ENCODE measurements at regions not wholly inside any gene's neighbourhood (a gene's known extent, or its start where the extent isn't known, plus 50 kb on each side); places are given as distances from the start of the nearest gene placed in this dataset.

DNA sequence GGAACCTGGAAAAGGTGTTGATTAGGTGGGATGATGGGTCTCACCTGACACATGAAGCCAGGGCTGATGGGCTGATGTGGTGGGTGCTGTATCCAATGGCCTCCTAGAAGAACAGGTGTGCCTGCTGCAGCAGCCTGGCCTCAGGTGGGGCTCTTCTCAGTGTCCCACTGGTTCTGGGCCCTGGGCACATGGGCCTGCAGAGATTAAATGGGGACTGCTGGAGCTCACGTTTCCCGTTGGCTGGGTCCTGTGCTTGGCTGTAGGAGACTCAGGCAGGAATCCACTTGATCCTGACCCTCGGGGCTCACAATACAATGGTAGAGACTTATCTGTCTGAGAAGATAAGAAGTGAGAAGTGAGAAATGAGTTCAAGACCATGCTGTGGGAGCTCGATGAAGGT lies 170.9 kb downstream of the KCNS3 start:
- TF ChIP-seq GATA3 (IDR thresholded peaks at IDR 0.05; ENCODE audit: low read depth, low read length): no peak
- TF ChIP-seq GATA2 (IDR thresholded peaks at IDR 0.05; ENCODE audit: low read depth, low read length): no peak

GRCh38 chr2:18047896-18048657 lies 169.6 kb downstream of the KCNS3 start:
- no peak for TF ChIP-seq GATA2 (IDR thresholded peaks at IDR 0.05; ENCODE audit: low read depth, low read length)
- TF ChIP-seq GATA3 (IDR thresholded peaks at IDR 0.05; ENCODE audit: low read depth, low read length): no peak

DNA sequence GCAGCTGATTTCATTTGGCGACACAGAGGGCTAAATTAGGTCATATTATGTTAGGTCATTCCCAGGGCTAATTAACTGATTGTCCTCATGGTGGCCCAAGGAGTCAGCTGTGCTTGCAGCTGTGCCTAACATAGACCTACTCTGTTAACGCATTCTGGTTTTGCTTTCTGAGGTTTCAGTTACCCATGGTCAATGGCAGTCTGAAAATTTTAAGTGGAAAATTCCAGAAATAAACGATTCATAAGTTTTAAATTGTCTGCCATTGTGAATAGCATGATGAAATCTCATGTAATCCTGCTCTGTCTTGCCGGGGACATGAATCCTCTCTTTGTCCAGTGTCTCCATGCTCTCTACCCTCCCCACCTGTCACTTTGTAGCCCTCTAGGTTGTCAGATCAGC lies 168.7 kb downstream of the KCNS3 start:
- no peak for TF ChIP-seq GATA2 (IDR thresholded peaks at IDR 0.05; ENCODE audit: low read depth, low read length)
- TF ChIP-seq GATA3 (IDR thresholded peaks at IDR 0.05; ENCODE audit: low read depth, low read length): no peak

- TF ChIP-seq GATA2 (IDR thresholded peaks at IDR 0.05; ENCODE audit: low read depth, low read length): no peak
- TF ChIP-seq GATA3 (IDR thresholded peaks at IDR 0.05; ENCODE audit: low read depth, low read length): no peak
These were observed 168.2 kb downstream of the KCNS3 start for GRCh38 chr2:18046558-18047212.

- TF ChIP-seq GATA3 (IDR thresholded peaks at IDR 0.05; ENCODE audit: low read depth, low read length): no peak
- no peak for TF ChIP-seq GATA2 (IDR thresholded peaks at IDR 0.05; ENCODE audit: low read depth, low read length)
These were observed 167.6 kb downstream of the KCNS3 start for GRCh38 chr2:18046017-18046416.

- TF ChIP-seq GATA2 (IDR thresholded peaks at IDR 0.05; ENCODE audit: low read depth, low read length) (no peak), GATA3 (IDR thresholded peaks at IDR 0.05; ENCODE audit: low read depth, low read length) (no peak)
These were observed 166.8 kb downstream of the KCNS3 start for GRCh38 chr2:18045230-18045629.

- TF ChIP-seq GATA2 (IDR thresholded peaks at IDR 0.05; ENCODE audit: low read depth, low read length): no peak
- TF ChIP-seq GATA3 (IDR thresholded peaks at IDR 0.05; ENCODE audit: low read depth, low read length): no peak
These were observed 131.4 kb downstream of the KCNS3 start for GRCh38 chr2:18009891-18010290.

DNA sequence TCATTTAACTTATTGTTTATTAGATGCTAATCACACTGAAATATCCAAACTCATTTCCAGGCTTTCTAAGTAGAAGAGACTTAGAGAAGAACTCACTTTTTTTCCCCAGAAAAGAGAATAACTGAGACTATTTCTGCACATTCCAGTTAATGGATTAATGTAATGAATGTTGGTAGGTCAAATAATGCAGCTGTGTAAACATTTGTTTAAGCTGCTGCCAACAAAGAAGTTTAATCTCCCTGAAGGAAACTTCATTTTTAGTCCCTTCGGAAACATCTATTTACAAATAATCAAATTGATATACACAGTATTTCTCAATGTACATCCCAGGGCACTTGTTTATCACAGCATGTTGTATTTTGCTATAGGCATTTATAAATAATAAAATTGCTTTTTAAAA lies 126.9 kb downstream of the KCNS3 start:
- TF ChIP-seq GATA3 (IDR thresholded peaks at IDR 0.05; ENCODE audit: low read depth, low read length): no peak
- TF ChIP-seq GATA2 (IDR thresholded peaks at IDR 0.05; ENCODE audit: low read depth, low read length): no peak

GRCh38 chr2:18001671-18002070 lies 123.2 kb downstream of the KCNS3 start:
- TF ChIP-seq GATA3 (IDR thresholded peaks at IDR 0.05; ENCODE audit: low read depth, low read length): no peak
- TF ChIP-seq GATA2 (IDR thresholded peaks at IDR 0.05; ENCODE audit: low read depth, low read length): no peak

GRCh38 chr2:17996978-17997377 lies 118.5 kb downstream of the KCNS3 start:
- no peak for TF ChIP-seq GATA3 (IDR thresholded peaks at IDR 0.05; ENCODE audit: low read depth, low read length)
- TF ChIP-seq GATA2 (IDR thresholded peaks at IDR 0.05; ENCODE audit: low read depth, low read length): no peak

- TF ChIP-seq GATA2 (IDR thresholded peaks at IDR 0.05; ENCODE audit: low read depth, low read length) (no peak), GATA3 (IDR thresholded peaks at IDR 0.05; ENCODE audit: low read depth, low read length) (no peak)
These were observed 117.1 kb downstream of the KCNS3 start for GRCh38 chr2:17995593-17995992.

Data from SH-SY5Y (cell line).